Stomach (tissue), 4 donors: ENCODE measurements at regions not wholly inside any gene's neighbourhood (a gene's known extent, or its start where the extent isn't known, plus 50 kb on each side); places are given as distances from the start of the nearest gene placed in this dataset.

Experiments
- CTCF ChIP-seq, 7 experiments: fragments of 450-650 bp in 4 of 7; fragments of 200-600 bp in 3 of 7; sonication (generic) in 3 of 7; IDR thresholded peaks; one replicate each; pipeline ENCODE4 v1.5.1; 2016 to 2019; ENCODE audit warnings: antibody characterized with exemption in 7 of 7, control low read depth in 2 of 7, mild to moderate bottlenecking in 1 of 7
- EP300 ChIP-seq: sonication (generic); formaldehyde crosslinking; IDR thresholded peaks from one replicate; pipeline ENCODE4 v1.6.1; 2017; ENCODE audit warnings: antibody characterized with exemption
- POLR2A ChIP-seq, 4 donors: fragments of 450-650 bp; IDR thresholded peaks; one replicate each; pipeline ENCODE4 v1.6.1; 2016; ENCODE audit warnings: antibody characterized with exemption in 4 of 4, control low read depth in 2 of 4, mild to moderate bottlenecking in 1 of 4, moderate library complexity in 1 of 4
- POLR2AphosphoS5 ChIP-seq, 3 donors: sonication (generic); formaldehyde crosslinking; IDR thresholded peaks; one replicate each; pipeline ENCODE4 v1.6.1; 2016; ENCODE audit warnings: antibody characterized with exemption in 3 of 3

GRCh38 chr16:55120826-55121225 is 190.2 kb downstream of the IRX5 start:
- TF ChIP-seq POLR2A (IDR thresholded peaks at IDR 0.05) (no peak), CTCF (IDR thresholded peaks at IDR 0.05) (no peak), EP300 (no peak), POLR2AphosphoS5 (IDR thresholded peaks at IDR 0.05) (no peak)
